ENCODE measurements at regions not wholly inside any gene's neighbourhood (a gene's known extent, or its start where the extent isn't known, plus 50 kb on each side); places are given as distances from the start of the nearest gene placed in this dataset.

DNA sequence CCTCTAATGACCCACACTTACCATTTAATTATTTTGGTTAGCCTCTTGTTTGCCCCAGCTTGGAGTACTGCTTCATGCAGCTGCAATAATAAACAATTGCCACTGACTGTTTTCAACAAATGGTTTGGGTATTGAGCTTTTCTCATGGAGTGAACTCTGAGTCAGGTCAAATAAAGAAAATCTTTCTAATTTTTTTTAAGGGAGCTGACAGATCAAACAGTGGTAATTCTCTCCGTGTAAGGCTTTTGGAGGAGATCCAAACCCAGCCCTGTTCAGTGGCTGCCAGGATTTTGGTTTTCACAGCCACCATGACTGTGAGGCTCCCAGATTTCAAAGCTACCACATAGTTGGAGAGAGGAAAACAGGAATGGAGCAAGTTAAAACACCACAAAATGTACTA, 110.7 kb upstream of the EFNA5 start:
- 25 to 59% methylated on average over 1 of the region's 1 CpG for WGBS, 2 donors
- Histone ChIP-seq H3K27ac (ENCODE audit: low read depth in 1 of 2, low read length in 1 of 2) (no peak overlapping the region), H3K9me3 (ENCODE audit: control insufficient read depth in 4 of 4, insufficient read depth in 3 of 4, low read length in 3 of 4) (peaks cover 0 to 6% (median 5%) of the 10 kb centered on the region in 4 donors), H3K27me3 (ENCODE audit: control insufficient read depth in 3 of 3, insufficient read depth in 3 of 3, low read length in 2 of 3) (no peaks in the 10 kb centered on the region), H3K36me3 (ENCODE audit: control insufficient read depth in 4 of 4, insufficient read depth in 4 of 4, low read length in 4 of 4) (no peaks in the 10 kb centered on the region), H3K9ac (ENCODE audit: insufficient read depth in 1 of 2, low read length in 2 of 2) (no peak overlapping the region), H3K4me1 (ENCODE audit: control insufficient read depth in 5 of 5, insufficient read depth in 5 of 5, low read length in 5 of 5) (peaks cover 0 to 28% (median 0%) of the 10 kb centered on the region in 5 donors), H3K4me3 (no peak overlapping the region)
- no peak for TF ChIP-seq CTCF (IDR thresholded peaks at IDR 0.05; ENCODE audit: control extremely low read depth, extremely low read depth)
- DNase-seq: no peak
- ATAC-seq (ENCODE audit: insufficient read depth, low FRiP score): no peak

- WGBS, 2 donors: 94 to 95% methylated on average over 2 of the region's 2 CpGs
These were observed 108.7 kb upstream of the EFNA5 start for GRCh38 chr5:107779437-107779836.

GRCh38 chr5:107778647-107779046, 107.9 kb upstream of the EFNA5 start:
- Histone ChIP-seq H3K27ac (ENCODE audit: low read depth in 1 of 2, low read length in 1 of 2) (no peak overlapping the region), H3K36me3 (ENCODE audit: control insufficient read depth in 4 of 4, insufficient read depth in 4 of 4, low read length in 4 of 4) (no peaks in the 10 kb centered on the region), H3K27me3 (ENCODE audit: control insufficient read depth in 3 of 3, insufficient read depth in 3 of 3, low read length in 2 of 3) (no peaks in the 10 kb centered on the region), H3K4me3 (no peak overlapping the region), H3K9me3 (ENCODE audit: control insufficient read depth in 4 of 4, insufficient read depth in 3 of 4, low read length in 3 of 4) (peaks cover 0 to 6% (median 3%) of the 10 kb centered on the region in 4 donors), H3K9ac (ENCODE audit: insufficient read depth in 1 of 2, low read length in 2 of 2) (no peak overlapping the region), H3K4me1 (ENCODE audit: control insufficient read depth in 5 of 5, insufficient read depth in 5 of 5, low read length in 5 of 5) (peaks cover 0 to 32% (median 0%) of the 10 kb centered on the region in 5 donors)
- DNase-seq (no peak), ATAC-seq (ENCODE audit: insufficient read depth, low FRiP score) (no peak)
- 73 to 78% methylated on average over 3 of the region's 3 CpGs for WGBS, 2 donors
- TF ChIP-seq CTCF (IDR thresholded peaks at IDR 0.05; ENCODE audit: control extremely low read depth, extremely low read depth): no peak

More at GRCh38 chr5:107779437-107779836, 108.7 kb upstream of the EFNA5 start:
- TF ChIP-seq CTCF (IDR thresholded peaks at IDR 0.05; ENCODE audit: control extremely low read depth, extremely low read depth): no peak
- Histone ChIP-seq H3K27me3 (ENCODE audit: control insufficient read depth in 3 of 3, insufficient read depth in 3 of 3, low read length in 2 of 3) (no peaks in the 10 kb centered on the region), H3K4me3 (no peak overlapping the region), H3K36me3 (ENCODE audit: control insufficient read depth in 4 of 4, insufficient read depth in 4 of 4, low read length in 4 of 4) (no peaks in the 10 kb centered on the region), H3K4me1 (ENCODE audit: control insufficient read depth in 5 of 5, insufficient read depth in 5 of 5, low read length in 5 of 5) (peaks cover 0 to 28% (median 0%) of the 10 kb centered on the region in 5 donors), H3K9ac (ENCODE audit: insufficient read depth in 1 of 2, low read length in 2 of 2) (no peak overlapping the region), H3K27ac (ENCODE audit: low read depth in 1 of 2, low read length in 1 of 2) (no peak overlapping the region), H3K9me3 (ENCODE audit: control insufficient read depth in 4 of 4, insufficient read depth in 3 of 4, low read length in 3 of 4) (peaks cover 0 to 6% (median 3%) of the 10 kb centered on the region in 4 donors)
- DNase-seq (peak in 2 of 3 donors; percentile 60 to 71), ATAC-seq (ENCODE audit: insufficient read depth, low FRiP score) (no peak)

All from lung (tissue), 11 donors.